ENCODE measurements at regions not wholly inside any gene's neighbourhood (a gene's known extent, or its start where the extent isn't known, plus 50 kb on each side); places are given as distances from the start of the nearest gene placed in this dataset.

GRCh38 chr2:49798570-49798969 is 644.3 kb upstream of the FSHR start:
- TF ChIP-seq EZH2 (IDR thresholded peaks at IDR 0.05) (no peak), POLR2AphosphoS5 (IDR thresholded peaks at IDR 0.05; ENCODE audit: borderline replicate concordance, low read depth, low read length) (no peak)

All from SK-N-MC (cell line).